HEK293 (cell line): ENCODE measurements at regions not wholly inside any gene's neighbourhood (a gene's known extent, or its start where the extent isn't known, plus 50 kb on each side); places are given as distances from the start of the nearest gene placed in this dataset.

Source experiments
- CTCF ChIP-seq: fragments of 450-650 bp; formaldehyde crosslinking; IDR thresholded peaks from 2 replicates; pipeline ENCODE4 v1.5.1; 2016; ENCODE audit warnings: missing biosample characterization, missing genetic modification characterization
- KLF16 ChIP-seq: fragments of 450-650 bp; formaldehyde crosslinking; IDR thresholded peaks from 2 replicates; pipeline ENCODE4 v1.5.1; 2017; ENCODE audit warnings: missing biosample characterization, missing genetic modification characterization
- REST ChIP-seq: fragments of 450-650 bp; formaldehyde crosslinking; IDR thresholded peaks from 2 replicates; pipeline ENCODE4 v1.5.1; 2016; ENCODE audit warnings: missing biosample characterization, missing genetic modification characterization
- ZNF133 ChIP-seq: fragments of 450-650 bp; formaldehyde crosslinking; IDR thresholded peaks from 2 replicates; pipeline ENCODE4 v1.5.1; 2016; ENCODE audit warnings: missing biosample characterization, missing genetic modification characterization
- ZNF2 ChIP-seq: fragments of 450-650 bp; formaldehyde crosslinking; IDR thresholded peaks from 2 replicates; pipeline ENCODE4 v1.5.1; 2016; ENCODE audit warnings: missing biosample characterization, missing genetic modification characterization
- ZNF24 ChIP-seq: fragments of 450-650 bp; formaldehyde crosslinking; IDR thresholded peaks from 2 replicates; pipeline ENCODE4 v1.5.1; 2016; ENCODE audit warnings: missing biosample characterization, missing genetic modification characterization
- ZNF311 ChIP-seq: fragments of 450-650 bp; formaldehyde crosslinking; IDR thresholded peaks from 2 replicates; pipeline ENCODE4 v1.5.1; 2017; ENCODE audit warnings: missing biosample characterization, missing genetic modification characterization, borderline replicate concordance
- ZNF37A ChIP-seq: fragments of 450-650 bp; IDR thresholded peaks from 2 replicates; pipeline ENCODE4 v1.5.1; 2018; ENCODE audit warnings: missing biosample characterization, missing genetic modification characterization
- ZNF391 ChIP-seq: fragments of 450-650 bp; formaldehyde crosslinking; IDR thresholded peaks from 2 replicates; pipeline ENCODE4 v1.5.1; 2016; ENCODE audit warnings: low read depth, missing biosample characterization, missing genetic modification characterization, borderline replicate concordance
- ZNF449 ChIP-seq: fragments of 450-650 bp; formaldehyde crosslinking; IDR thresholded peaks from 2 replicates; pipeline ENCODE4 v1.5.1; 2017; ENCODE audit warnings: missing biosample characterization, mild to moderate bottlenecking, missing genetic modification characterization, moderate library complexity
- ZNF776 ChIP-seq: fragments of 450-650 bp; formaldehyde crosslinking; IDR thresholded peaks from 2 replicates; pipeline ENCODE4 v1.5.0; 2017; ENCODE audit warnings: missing biosample characterization, missing genetic modification characterization, borderline replicate concordance
- ZNF792 ChIP-seq: fragments of 450-650 bp; formaldehyde crosslinking; IDR thresholded peaks from 2 replicates; pipeline ENCODE4 v1.5.1; 2016; ENCODE audit warnings: missing biosample characterization, missing genetic modification characterization

- TF ChIP-seq CTCF (tag by site-specific recombination) (no peak), ZNF37A (tag by site-specific recombination) (no peak), ZNF776 (tag by site-specific recombination) (no peak), ZNF311 (tag by site-specific recombination) (no peak), ZNF792 (tag by site-specific recombination) (no peak), ZNF24 (tag by site-specific recombination) (no peak), KLF16 (tag by site-specific recombination) (no peak), ZNF449 (tag by site-specific recombination) (no peak), ZNF133 (tag by site-specific recombination) (no peak), REST (tag by site-specific recombination) (no peak), ZNF391 (tag by site-specific recombination) (no peak), ZNF2 (tag by site-specific recombination) (no peak)
Measured at GRCh38 chr6:4489538-4489937, 286.7 kb upstream of the CDYL start.
